K562 (cell line): ENCODE measurements at regions not wholly inside any gene's neighbourhood (a gene's known extent, or its start where the extent isn't known, plus 50 kb on each side); places are given as distances from the start of the nearest gene placed in this dataset.
A peak's percentile ranks its signal among the peaks of the same experiment; 100 is the strongest.

Source experiments
- ATAC-seq: fragments of 200-7000 bp; cut with Tn5 transposase; 3 replicates; pipeline ENCODE4 v1.9.1; 2020; ENCODE audit warnings: moderate library complexity
- BruUV-seq: library from RNA; stranded (reverse); fragments of 400-500 nt; replicated peaks from 2 replicates; lab custom pipeline; 2021; lab: Mats Ljungman, UMichigan
- CTCF ChIA-PET: fragments of 300-600 bp; formaldehyde crosslinking; extraction: SDS; loops from one replicate; lab custom pipeline; 2021; ENCODE audit warnings: low intra/inter-chr PET ratio; lab: Yijun Ruan, JAX
- POLR2A ChIA-PET: fragments of 300-600, 350-650 bp; sonication (Branson Sonifier 250); formaldehyde crosslinking; extraction: SDS; loops from one replicate; lab custom pipeline; 2021; ENCODE audit warnings: antibody characterized with exemption, inconsistent platforms; lab: Yijun Ruan, JAX
- DNase-seq, 4 experiments: peaks; one replicate each; pipeline versions ENCODE4 v3.0.0 to v3.0.0-alpha.2; 2011 to 2018; ENCODE audit warnings: low spot score in 3 of 4, mixed read lengths in 3 of 4; ENCODE audit errors: extremely low read depth in 1 of 4
- FAIRE-seq: peaks from 2 replicates; lab custom pipeline; 2011; peaks lifted over from hg19 to GRCh38; lab: Jason Lieb, UNC
- H2AFZ ChIP-seq: 2 replicates; pipeline ENCODE4 v1.6.0; 2011; ENCODE audit warnings: low read depth, low read length, control low read depth, inconsistent platforms
- H3K27ac ChIP-seq: fragments of 200-600 bp; 3 replicates; pipeline ENCODE4 v1.8.0; 2011; ENCODE audit warnings: low read depth, mild to moderate bottlenecking, control low read depth, inconsistent platforms, low read length, moderate library complexity, mixed read lengths; ENCODE audit errors: extremely low read depth
- H3K27me3 ChIP-seq, 2 experiments: fragments of 300-600 bp in 1 of 2; 2 replicates in 1 of 2; 3 replicates in 1 of 2; pipeline versions ENCODE4 v1.6.0 to v1.8.0; 2011; ENCODE audit warnings: inconsistent platforms in 2 of 2, low read length in 2 of 2, mild to moderate bottlenecking in 1 of 2, mixed read lengths in 1 of 2, moderate library complexity in 1 of 2; ENCODE audit not compliant: control insufficient read depth in 2 of 2, insufficient read depth in 2 of 2
- H3K36me3 ChIP-seq: fragments of 300-600 bp; 3 replicates; pipeline ENCODE4 v1.8.0; 2011; ENCODE audit warnings: mild to moderate bottlenecking, low read length, inconsistent platforms; ENCODE audit not compliant: control insufficient read depth, insufficient read depth
- H3K4me1 ChIP-seq, 2 experiments: fragments of 200-600 bp in 1 of 2; replicated peaks in 1 of 2; 2 replicates in 1 of 2; 3 replicates in 1 of 2; pipeline versions ENCODE4 v1.5.1 to v1.8.0; 2011; ENCODE audit warnings: inconsistent platforms in 2 of 2, low read length in 2 of 2, mild to moderate bottlenecking in 1 of 2, mixed read lengths in 1 of 2, moderate library complexity in 1 of 2; ENCODE audit not compliant: control insufficient read depth in 2 of 2, insufficient read depth in 2 of 2
- H3K4me2 ChIP-seq: 2 replicates; pipeline ENCODE4 v1.6.1; 2011; ENCODE audit warnings: low read length, control low read depth, inconsistent platforms, mixed read lengths; ENCODE audit not compliant: insufficient read depth
- H3K4me3 ChIP-seq: fragments of 200-600 bp; sonication (generic), shearing (Covaris generic); 2 replicates; pipeline ENCODE4 v1.5.1; 2016; ENCODE audit warnings: control low read depth, inconsistent platforms
- H3K79me2 ChIP-seq: fragments of 200-600 bp; 3 replicates; pipeline ENCODE4 v1.8.0; 2011; ENCODE audit warnings: low read length, inconsistent platforms; ENCODE audit not compliant: control insufficient read depth, insufficient read depth
- H3K9ac ChIP-seq, 2 experiments: 2 replicates each; pipeline versions ENCODE4 v1.6.0 to v1.6.1; 2011; ENCODE audit warnings: low read depth in 2 of 2, low read length in 2 of 2, control low read depth in 1 of 2, inconsistent platforms in 1 of 2, mild to moderate bottlenecking in 1 of 2, mixed read lengths in 1 of 2; ENCODE audit not compliant: insufficient read depth in 1 of 2
- H3K9me1 ChIP-seq: one replicate; pipeline ENCODE4 v1.6.0; 2011; ENCODE audit warnings: inconsistent platforms, mild to moderate bottlenecking, low read length, moderate library complexity; ENCODE audit not compliant: control insufficient read depth, insufficient read depth
- H3K9me3 ChIP-seq: replicated peaks from 2 replicates; pipeline ENCODE4 v1.5.1; 2011; ENCODE audit warnings: low read depth, low read length, inconsistent platforms; ENCODE audit not compliant: control insufficient read depth, insufficient read depth
- H4K20me1 ChIP-seq: replicated peaks from 2 replicates; pipeline ENCODE4 v1.6.1; 2011; ENCODE audit warnings: low read length, inconsistent platforms, mixed read lengths; ENCODE audit not compliant: control insufficient read depth, insufficient read depth
- C11orf30 ChIP-seq: fragments of 450-650 bp; IDR thresholded peaks from 2 replicates; pipeline ENCODE4 v1.6.1; 2016; ENCODE audit warnings: low read depth, mild to moderate bottlenecking
- E2F3 ChIP-seq: fragments of 250-450 bp; sonication (Bioruptor Pico); IDR thresholded peaks from 2 replicates; pipeline ENCODE4 v1.4.0; 2020; ENCODE audit warnings: mild to moderate bottlenecking
- EGR1 ChIP-seq: fragments of 450-650 bp; conservative IDR thresholded peaks from 2 replicates; pipeline ENCODE4 v1.6.1; 2017; ENCODE audit warnings: mild to moderate bottlenecking
- HMG20A ChIP-seq: fragments of 450-650 bp; formaldehyde crosslinking; conservative IDR thresholded peaks from 2 replicates; pipeline ENCODE4 v1.4.0; 2020; ENCODE audit warnings: mild to moderate bottlenecking, mixed read lengths
- MAFG ChIP-seq: fragments of 450-650 bp; conservative IDR thresholded peaks from 2 replicates; pipeline ENCODE4 v1.6.1; 2016; ENCODE audit warnings: missing genetic modification characterization, missing compliant biosample characterization
- NFE2 ChIP-seq: IDR thresholded peaks from 2 replicates; pipeline ENCODE4 v1.6.1; 2014; ENCODE audit warnings: antibody characterized with exemption, low read depth
- RBM17 ChIP-seq: fragments of 200-400 bp; formaldehyde crosslinking; IDR thresholded peaks from 2 replicates; pipeline ENCODE4 v1.6.1; 2017; ENCODE audit warnings: low read depth, mild to moderate bottlenecking, low read length, borderline replicate concordance
- TEAD2 ChIP-seq: fragments of 450-650 bp; IDR thresholded peaks from 2 replicates; pipeline ENCODE4 v1.6.1; 2016; ENCODE audit warnings: missing genetic modification characterization, control low read depth, missing compliant biosample characterization
- U2AF1 ChIP-seq: fragments of 200-400 bp; formaldehyde crosslinking; optimal IDR thresholded peaks from 2 replicates; pipeline ENCODE3; 2017; ENCODE audit warnings: mild to moderate bottlenecking, low read depth, low read length, moderate library complexity
- XRCC5 ChIP-seq: fragments of 200-400 bp; formaldehyde crosslinking; IDR thresholded peaks from 2 replicates; pipeline ENCODE4 v1.6.1; 2017; ENCODE audit warnings: low read depth, mild to moderate bottlenecking, low read length
- ZNF224 ChIP-seq: sonication (generic); formaldehyde crosslinking; IDR thresholded peaks from 2 replicates; pipeline ENCODE4 v1.8.0; 2022; ENCODE audit warnings: mild to moderate bottlenecking, missing genetic modification reagents
- ZNF316 ChIP-seq: fragments of 450-650 bp; IDR thresholded peaks from 2 replicates; pipeline ENCODE4 v1.6.1; 2016
- WGBS: fragments of 100-300 bp; shearing (Covaris generic); methylation state at CpG from one replicate; pipeline ENCODE4 v1.1.6; 2016; ENCODE audit warnings: low coverage, mixed read lengths; ENCODE audit not compliant: insufficient coverage; ENCODE audit errors: missing lambda C conversion rate; 5-methylcytosine and 5-hydroxymethylcytosine counted together
- in situ Hi-C: fragments of 300-500 bp; cut with MboI; formaldehyde crosslinking; loops from 4 replicates; pipeline ENCODE4 v1.15.0; 2018; ENCODE audit warnings: inconsistent platforms, mixed read lengths
- intact Hi-C: fragments of 100-400 bp; cut with micrococcal nuclease; formaldehyde crosslinking; loops from 2 replicates; pipeline ENCODE4 v1.14.2; 2022
- TF ChIP-seq, protein P1 (sequence below): fragments of 250-450 bp; sonication (Bioruptor Pico); IDR thresholded peaks from 2 replicates; pipeline ENCODE4 v1.9.0; 2021; ENCODE audit warnings: mild to moderate bottlenecking
- TF ChIP-seq, protein P2 (sequence below): fragments of 150-350 bp; IDR thresholded peaks from 2 replicates; pipeline ENCODE4 v1.6.1; 2014; ENCODE audit warnings: low read depth, mild to moderate bottlenecking, low read length, borderline replicate concordance

DNA sequence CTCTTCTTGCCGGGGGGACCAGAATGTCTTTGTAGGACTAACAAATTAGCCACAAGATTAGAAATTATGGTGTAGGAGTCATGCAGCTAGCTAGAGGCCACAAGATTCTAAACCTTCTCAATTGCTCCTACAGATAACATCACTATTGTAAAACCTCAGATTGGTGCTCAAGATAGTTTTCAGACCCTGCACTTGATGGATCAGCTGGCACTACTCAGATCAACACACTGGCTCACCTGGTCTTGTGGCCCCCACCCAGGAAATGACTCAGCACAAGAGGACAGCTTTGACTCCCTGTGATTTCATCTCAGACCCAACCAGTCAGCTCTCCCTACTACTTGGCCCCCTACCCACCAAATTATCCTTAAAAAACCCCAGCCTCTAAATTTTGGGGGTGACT, 124.1 kb upstream of the RASGRP1 start:
- POLR2A ChIA-PET: interaction anchor here (1.7 kb wide), 1 partner anchor 125 kb away, joined by 5 read pairs; no protein-coding TSS in a partner anchor
- peak; percentile 27; the same call in 1 of the 2 replicates for TF ChIP-seq C11orf30
- no peak for TF ChIP-seq HMG20A
- TF ChIP-seq, protein P1, sequence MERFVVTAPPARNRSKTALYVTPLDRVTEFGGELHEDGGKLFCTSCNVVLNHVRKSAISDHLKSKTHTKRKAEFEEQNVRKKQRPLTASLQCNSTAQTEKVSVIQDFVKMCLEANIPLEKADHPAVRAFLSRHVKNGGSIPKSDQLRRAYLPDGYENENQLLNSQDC (CRISPR knock-in tag): no peak
- TF ChIP-seq ZNF224: no peak
- TF ChIP-seq RBM17: no peak
- TF ChIP-seq E2F3 (CRISPR knock-in tag): no peak
- 0 out of 2 replicates have a peak, but pooled peaks have one; percentile 32 for TF ChIP-seq MAFG (tag)
- TF ChIP-seq ZNF316: 0 out of 2 replicates have a peak, but pooled peaks have one; percentile 14
- no peak for TF ChIP-seq XRCC5
- no peak for TF ChIP-seq TEAD2 (tag)
- TF ChIP-seq U2AF1: no peak
- TF ChIP-seq NFE2: peak; percentile 55; the same call in 1 of the 2 replicates
- TF ChIP-seq EGR1: no peak
- TF ChIP-seq, protein P2, sequence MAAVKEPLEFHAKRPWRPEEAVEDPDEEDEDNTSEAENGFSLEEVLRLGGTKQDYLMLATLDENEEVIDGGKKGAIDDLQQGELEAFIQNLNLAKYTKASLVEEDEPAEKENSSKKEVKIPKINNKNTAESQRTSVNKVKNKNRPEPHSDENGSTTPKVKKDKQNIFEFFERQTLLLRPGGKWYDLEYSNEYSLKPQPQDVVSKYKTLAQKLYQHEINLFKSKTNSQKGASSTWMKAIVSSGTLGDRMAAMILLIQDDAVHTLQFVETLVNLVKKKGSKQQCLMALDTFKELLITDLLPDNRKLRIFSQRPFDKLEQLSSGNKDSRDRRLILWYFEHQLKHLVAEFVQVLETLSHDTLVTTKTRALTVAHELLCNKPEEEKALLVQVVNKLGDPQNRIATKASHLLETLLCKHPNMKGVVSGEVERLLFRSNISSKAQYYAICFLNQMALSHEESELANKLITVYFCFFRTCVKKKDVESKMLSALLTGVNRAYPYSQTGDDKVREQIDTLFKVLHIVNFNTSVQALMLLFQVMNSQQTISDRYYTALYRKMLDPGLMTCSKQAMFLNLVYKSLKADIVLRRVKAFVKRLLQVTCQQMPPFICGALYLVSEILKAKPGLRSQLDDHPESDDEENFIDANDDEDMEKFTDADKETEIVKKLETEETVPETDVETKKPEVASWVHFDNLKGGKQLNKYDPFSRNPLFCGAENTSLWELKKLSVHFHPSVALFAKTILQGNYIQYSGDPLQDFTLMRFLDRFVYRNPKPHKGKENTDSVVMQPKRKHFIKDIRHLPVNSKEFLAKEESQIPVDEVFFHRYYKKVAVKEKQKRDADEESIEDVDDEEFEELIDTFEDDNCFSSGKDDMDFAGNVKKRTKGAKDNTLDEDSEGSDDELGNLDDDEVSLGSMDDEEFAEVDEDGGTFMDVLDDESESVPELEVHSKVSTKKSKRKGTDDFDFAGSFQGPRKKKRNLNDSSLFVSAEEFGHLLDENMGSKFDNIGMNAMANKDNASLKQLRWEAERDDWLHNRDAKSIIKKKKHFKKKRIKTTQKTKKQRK: no peak
- no peaks in the 10 kb centered on the region for H3K36me3 ChIP-seq
- no peak for ATAC-seq
- H3K4me3 ChIP-seq: no peak overlapping the region
- intact Hi-C loops: no loop called here
- no peaks in the 10 kb centered on the region for H3K79me2 ChIP-seq
- no TSS peak for BruUV-seq
- H3K27me3 ChIP-seq: no peaks in the 10 kb centered on the region; a peak in 1 of 5 replicates
- no peak overlapping the region for H2AFZ ChIP-seq
- no peak overlapping the region for H3K27ac ChIP-seq
- in situ Hi-C loops: no loop called here
- H4K20me1 ChIP-seq: no peaks in the 10 kb centered on the region
- no peak overlapping the region for H3K4me2 ChIP-seq
- peak in 1 of 4 experiments; percentile 17 for DNase-seq
- WGBS: 0% methylated on average over 1 of the region's 1 CpG
- H3K9me3 ChIP-seq: no peaks in the 10 kb centered on the region; the same call in 1 of the 2 replicates
- no peak for FAIRE-seq
- H3K9me1 ChIP-seq: no peaks in the 10 kb centered on the region
- H3K4me1 ChIP-seq: no peaks in the 10 kb centered on the region
- H3K9ac ChIP-seq: no peak overlapping the region
- CTCF ChIA-PET: no interaction called here
